Tibial nerve (tissue), 4 donors: ENCODE measurements at regions not wholly inside any gene's neighbourhood (a gene's known extent, or its start where the extent isn't known, plus 50 kb on each side); places are given as distances from the start of the nearest gene placed in this dataset.

ENCODE experiments used
- CTCF ChIP-seq, 5 experiments: fragments of 200-600 bp in 3 of 5; fragments of 450-650 bp in 2 of 5; sonication (generic) in 3 of 5; IDR thresholded peaks; one replicate each; pipeline ENCODE4 v1.5.1; 2016 to 2019; ENCODE audit warnings: antibody characterized with exemption in 5 of 5, mild to moderate bottlenecking in 3 of 5, moderate library complexity in 2 of 5
- EP300 ChIP-seq, 2 donors: sonication (generic); formaldehyde crosslinking; IDR thresholded peaks; one replicate each; pipeline ENCODE4 v1.6.1; 2017; ENCODE audit warnings: antibody characterized with exemption in 2 of 2, mild to moderate bottlenecking in 1 of 2
- POLR2A ChIP-seq, 2 donors: fragments of 450-650 bp; IDR thresholded peaks; one replicate each; pipeline ENCODE4 v1.6.1; 2017; ENCODE audit warnings: antibody characterized with exemption in 2 of 2, mild to moderate bottlenecking in 2 of 2, moderate library complexity in 2 of 2

GRCh38 chr16:51543971-51544370, 392.9 kb upstream of the SALL1 start:
- TF ChIP-seq CTCF (IDR thresholded peaks at IDR 0.05) (no peak), POLR2A (IDR thresholded peaks at IDR 0.05) (no peak), EP300 (IDR thresholded peaks at IDR 0.05) (no peak)
